Adrenal gland (tissue), 9 donors: ENCODE measurements at regions not wholly inside any gene's neighbourhood (a gene's known extent, or its start where the extent isn't known, plus 50 kb on each side); places are given as distances from the start of the nearest gene placed in this dataset.

Experiments
- DNase-seq, 7 donors: peaks; one replicate each; pipeline ENCODE4 v3.0.0-alpha.2; 2019 to 2020
- H3K27ac ChIP-seq, 5 donors: fragments of 200-600 bp; sonication (generic) in 4 of 5; 1 replicate in 3 of 5; 2 replicates in 2 of 5; pipeline versions ENCODE4 v1.5.1 to v1.8.0; 2016 to 2020; ENCODE audit warnings: mild to moderate bottlenecking in 1 of 5
- H3K27me3 ChIP-seq: fragments of 200-600 bp; 2 replicates; pipeline ENCODE4 v1.8.0; 2021
- H3K36me3 ChIP-seq, 2 donors: fragments of 200-600 bp; replicated peaks in 1 of 2; 1 replicate in 1 of 2; 2 replicates in 1 of 2; pipeline versions ENCODE4 v1.5.1 to v1.8.0; 2018 to 2022
- H3K4me1 ChIP-seq, 2 donors: fragments of 200-600 bp; replicated peaks in 1 of 2; 1 replicate in 1 of 2; 2 replicates in 1 of 2; pipeline versions ENCODE4 v1.5.1 to v1.8.0; 2018 to 2021
- H3K4me3 ChIP-seq, 4 donors: fragments of 200-600 bp; sonication (generic) in 3 of 4; one replicate each; pipeline ENCODE4 v1.5.1; 2016 to 2018
- H3K9me3 ChIP-seq, 3 donors: fragments of 200-600 bp; sonication (generic) in 1 of 3; replicated peaks in 1 of 3; 1 replicate in 2 of 3; 2 replicates in 1 of 3; pipeline versions ENCODE4 v1.5.1 to v1.8.0; 2016 to 2021
- CTCF ChIP-seq, 6 experiments: fragments of 450-650 bp in 4 of 6; fragments of 200-600 bp in 2 of 6; sonication (generic) in 1 of 6; IDR thresholded peaks; 1 replicate in 5 of 6; 2 replicates in 1 of 6; pipeline versions ENCODE4 v1.5.1 to v1.8.0; 2016 to 2021; ENCODE audit warnings: antibody characterized with exemption in 6 of 6, mild to moderate bottlenecking in 2 of 6, moderate library complexity in 1 of 6
- POLR2A ChIP-seq, 2 donors: fragments of 450-650 bp; IDR thresholded peaks; one replicate each; pipeline ENCODE4 v1.6.1; 2017; ENCODE audit warnings: antibody characterized with exemption in 2 of 2, mild to moderate bottlenecking in 2 of 2, moderate library complexity in 1 of 2
- WGBS, 4 donors: extraction: QIAGEN DNeasy Blood & Tissue Kit in 2 of 4; methylation state at CpG; one replicate each; pipeline versions ENCODE4 v1.1.5 to v1.1.7; 2013 to 2017; 5-methylcytosine and 5-hydroxymethylcytosine counted together
- intact Hi-C, 2 donors: fragments of 100-400 bp; cut with DNase I; formaldehyde crosslinking; loops; one replicate each; pipeline versions ENCODE4 v1.14.1 to v1.15.0; 2022 to 2023
- donor health status: healthy with polysubstance abuse.
- donor health status: Bipolar disorder and iron deficiency.
- donor health status: DM: yes; HTN: yes; CAD: no.
- donor health status: DM: no; HTN: no; CAD: no.
- donor health status: DM: no; HTN: no; CAD: no.

DNA sequence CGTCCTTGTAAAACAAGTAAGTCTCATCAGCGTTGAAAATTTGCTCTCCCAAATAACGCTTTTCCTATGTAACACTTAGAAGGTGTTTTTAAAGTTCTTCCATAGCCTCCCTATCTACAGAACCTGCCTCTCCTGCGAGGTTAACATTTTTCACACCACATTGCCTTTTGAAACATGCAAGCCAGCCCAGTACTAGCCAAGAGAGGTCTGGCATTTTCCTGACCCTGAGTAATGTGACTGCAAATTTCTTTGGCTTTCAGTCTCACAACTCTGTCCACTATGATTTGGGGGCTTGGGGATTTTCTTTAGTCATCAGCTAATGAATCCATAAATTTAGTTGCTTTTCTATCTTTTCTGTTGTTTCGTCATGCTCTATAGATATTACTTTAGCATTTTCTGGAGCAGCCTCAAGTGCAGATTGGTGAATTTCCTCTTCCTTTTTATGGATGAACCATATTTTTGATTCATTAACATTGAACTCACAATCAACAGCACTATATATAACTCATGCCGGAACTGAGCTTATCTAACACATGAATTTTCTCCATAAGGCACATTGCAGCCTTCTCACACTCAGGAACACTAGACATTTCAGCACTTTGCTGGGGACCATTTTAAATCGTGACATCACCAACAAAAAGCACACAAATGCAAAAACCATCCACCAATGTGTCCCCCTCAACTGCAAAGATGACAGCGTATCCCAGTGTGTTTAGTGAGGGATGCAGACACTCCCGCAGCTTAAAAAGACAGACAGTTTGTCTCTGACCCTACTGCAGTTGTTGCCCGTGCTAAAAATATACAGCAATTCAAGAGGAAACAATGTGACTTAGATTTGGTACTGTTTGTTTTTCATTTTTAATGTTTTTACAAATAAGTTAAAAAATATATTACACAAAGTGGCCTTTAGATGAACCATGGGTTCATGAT, 77.2 kb upstream of the SPATA31C2 start:
- WGBS, 4 donors = 56 to 66% (median 61%) methylated on average over 10 of the region's 10 CpGs

DNA sequence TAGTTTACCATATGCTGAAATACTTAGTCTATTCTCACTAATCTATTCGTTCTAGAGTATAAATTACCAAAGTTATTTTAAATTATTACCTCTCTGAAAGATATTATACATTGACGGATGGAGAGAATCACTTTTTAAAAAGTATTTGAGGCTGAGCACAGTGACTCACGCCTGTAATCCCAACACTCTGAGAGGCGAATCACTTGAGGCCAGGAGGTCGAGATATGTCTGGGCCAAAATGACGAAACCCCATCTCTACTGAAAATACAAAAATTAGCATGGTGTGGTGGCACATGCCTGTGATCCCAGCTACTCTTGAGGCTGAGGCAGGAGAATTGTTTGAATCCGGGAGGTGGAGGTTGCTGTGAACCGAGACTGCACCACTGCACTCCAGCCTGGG, 64.0 kb upstream of the SPATA31C2 start:
- DNase-seq = no peak
- no peaks in the 10 kb centered on the region for H3K9me3 ChIP-seq
- H3K36me3 ChIP-seq = no peaks in the 10 kb centered on the region
- intact Hi-C loops = no loop called here
- 73 to 84% (median 83%) methylated on average over 8 of the region's 8 CpGs for WGBS, 4 donors
- no peak overlapping the region for H3K4me3 ChIP-seq
- H3K27ac ChIP-seq = no peak overlapping the region
- TF ChIP-seq CTCF (IDR thresholded peaks at IDR 0.05) = no peak
- H3K4me1 ChIP-seq = no peaks in the 10 kb centered on the region
- no peaks in the 10 kb centered on the region for H3K27me3 ChIP-seq

More for the DNA sequence above, 77.2 kb upstream of the SPATA31C2 start:
- Histone ChIP-seq H3K4me3 (no peak overlapping the region), H3K9me3 (no peaks in the 10 kb centered on the region), H3K4me1 (no peaks in the 10 kb centered on the region), H3K36me3 (no peaks in the 10 kb centered on the region), H3K27me3 (no peaks in the 10 kb centered on the region), H3K27ac (no peak overlapping the region)
- intact Hi-C loops = no loop called here
- no peak for DNase-seq
- TF ChIP-seq CTCF (IDR thresholded peaks at IDR 0.05) (no peak), POLR2A (IDR thresholded peaks at IDR 0.05) (no peak)

DNA sequence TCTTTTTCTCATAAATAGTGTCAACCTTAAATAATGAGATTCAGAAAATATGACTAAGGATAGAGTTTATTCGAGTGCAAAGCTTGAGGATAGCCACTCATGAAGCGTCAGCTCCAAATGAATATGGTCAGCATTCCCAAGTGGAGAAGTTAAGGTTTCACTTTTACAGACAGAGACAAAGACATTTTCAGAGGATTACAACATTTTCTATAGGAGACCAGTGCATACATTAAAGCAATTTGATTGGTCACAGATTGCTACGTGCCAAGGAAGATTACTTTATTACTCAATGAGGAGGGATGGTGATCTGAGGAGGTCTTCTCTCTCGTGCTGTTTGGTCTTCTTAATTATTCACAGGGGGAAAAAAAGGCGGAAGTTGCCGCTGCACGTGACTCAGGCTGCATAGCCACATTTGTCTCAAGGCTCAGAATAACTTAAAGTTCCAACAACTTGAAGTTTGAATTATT, 60.1 kb upstream of the SPATA31C2 start:
- Histone ChIP-seq H3K27ac (peak overlapping the region in 2 of 5 donors; percentile 1 to 19), H3K4me1 (no peaks in the 10 kb centered on the region), H3K9me3 (no peaks in the 10 kb centered on the region), H3K4me3 (peak overlapping the region in 1 of 4 donors; percentile 12), H3K36me3 (no peaks in the 10 kb centered on the region), H3K27me3 (no peaks in the 10 kb centered on the region)
- 47 to 63% (median 57%) methylated on average over 7 of the region's 7 CpGs for WGBS, 4 donors
- no peak for TF ChIP-seq POLR2A (IDR thresholded peaks at IDR 0.05)
- no peak for TF ChIP-seq CTCF (IDR thresholded peaks at IDR 0.05)
- peak in 3 of 7 donors; percentile 16 to 37 (median 28) for DNase-seq
- intact Hi-C loops = no loop called here

GRCh38 chr9:88197781-88198340, 59.6 kb upstream of the SPATA31C2 start:
- no peaks in the 10 kb centered on the region for H3K9me3 ChIP-seq
- H3K27me3 ChIP-seq = no peaks in the 10 kb centered on the region
- peak overlapping the region in 1 of 5 donors; percentile 1 for H3K27ac ChIP-seq
- H3K4me3 ChIP-seq = peak overlapping the region in 1 of 4 donors; percentile 12
- DNase-seq = no peak
- no peaks in the 10 kb centered on the region for H3K36me3 ChIP-seq
- WGBS, 4 donors = 46 to 66% (median 60%) methylated on average over 4 of the region's 4 CpGs
- H3K4me1 ChIP-seq = no peaks in the 10 kb centered on the region
- intact Hi-C loops = no loop called here
- no peak for TF ChIP-seq CTCF (IDR thresholded peaks at IDR 0.05)
- no peak for TF ChIP-seq POLR2A (IDR thresholded peaks at IDR 0.05)
